AG09319 (cell line): ENCODE measurements at regions not wholly inside any gene's neighbourhood (a gene's known extent, or its start where the extent isn't known, plus 50 kb on each side); places are given as distances from the start of the nearest gene placed in this dataset.
"Not testable (repeated sequence)": the region's sequence is repeated elsewhere in the genome, so short reads cannot be mapped to it uniquely, and the experiment has no call there.

Experiments used
- DNase-seq: peaks from one replicate; pipeline ENCODE4 v3.0.0-alpha.2; 2010; ENCODE audit warnings: low read depth; ENCODE audit errors: extremely low read depth
- TF ChIP-seq, protein P1 (sequence below): IDR thresholded peaks from 2 replicates; pipeline ENCODE4 v1.5.1; 2011; ENCODE audit warnings: low read depth, mild to moderate bottlenecking, inconsistent platforms, low read length, moderate library complexity

DNA sequence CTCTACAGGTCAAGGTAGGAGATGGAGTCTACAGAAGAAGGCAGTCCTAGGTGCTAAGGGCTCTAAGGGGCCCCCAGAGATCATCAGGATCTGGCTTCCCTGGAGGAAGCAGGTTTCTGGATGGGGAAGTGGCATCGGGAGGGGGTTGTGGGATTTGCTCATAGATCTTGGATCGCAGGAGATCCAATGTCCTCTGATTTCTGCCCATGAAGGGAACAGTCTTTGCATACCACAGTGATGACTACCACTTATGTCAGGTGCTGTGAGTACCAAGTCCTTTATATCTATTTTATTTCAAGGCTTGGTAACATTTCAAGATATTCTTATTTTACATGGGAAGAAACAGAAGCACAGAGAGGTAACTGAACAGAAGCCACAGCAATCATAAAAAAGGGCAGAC is 164.0 kb downstream of the RGS9 start:
- TF ChIP-seq, protein P1, sequence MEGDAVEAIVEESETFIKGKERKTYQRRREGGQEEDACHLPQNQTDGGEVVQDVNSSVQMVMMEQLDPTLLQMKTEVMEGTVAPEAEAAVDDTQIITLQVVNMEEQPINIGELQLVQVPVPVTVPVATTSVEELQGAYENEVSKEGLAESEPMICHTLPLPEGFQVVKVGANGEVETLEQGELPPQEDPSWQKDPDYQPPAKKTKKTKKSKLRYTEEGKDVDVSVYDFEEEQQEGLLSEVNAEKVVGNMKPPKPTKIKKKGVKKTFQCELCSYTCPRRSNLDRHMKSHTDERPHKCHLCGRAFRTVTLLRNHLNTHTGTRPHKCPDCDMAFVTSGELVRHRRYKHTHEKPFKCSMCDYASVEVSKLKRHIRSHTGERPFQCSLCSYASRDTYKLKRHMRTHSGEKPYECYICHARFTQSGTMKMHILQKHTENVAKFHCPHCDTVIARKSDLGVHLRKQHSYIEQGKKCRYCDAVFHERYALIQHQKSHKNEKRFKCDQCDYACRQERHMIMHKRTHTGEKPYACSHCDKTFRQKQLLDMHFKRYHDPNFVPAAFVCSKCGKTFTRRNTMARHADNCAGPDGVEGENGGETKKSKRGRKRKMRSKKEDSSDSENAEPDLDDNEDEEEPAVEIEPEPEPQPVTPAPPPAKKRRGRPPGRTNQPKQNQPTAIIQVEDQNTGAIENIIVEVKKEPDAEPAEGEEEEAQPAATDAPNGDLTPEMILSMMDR = no peak
- no peak for DNase-seq

DNA sequence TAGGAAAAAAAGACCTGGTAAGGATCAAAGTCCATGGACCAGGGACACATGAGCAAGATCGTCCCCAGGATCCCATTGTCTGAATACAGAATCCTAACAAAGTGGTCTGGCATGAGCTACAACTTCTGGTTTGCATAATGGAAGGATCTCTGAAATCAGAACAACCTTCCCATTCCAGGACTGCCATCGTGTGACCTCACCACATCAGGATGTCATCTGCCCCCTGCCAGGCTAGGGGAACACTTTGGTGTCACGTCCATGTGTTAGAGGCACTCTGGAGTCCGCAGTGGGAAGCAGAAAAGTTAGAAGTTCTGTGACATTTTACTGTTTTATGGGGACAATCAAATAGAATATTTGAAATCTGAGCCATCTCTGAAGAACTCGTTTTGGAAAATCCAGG is 160.7 kb downstream of the RGS9 start:
- TF ChIP-seq, protein P1 = no peak
- DNase-seq = no peak

DNA sequence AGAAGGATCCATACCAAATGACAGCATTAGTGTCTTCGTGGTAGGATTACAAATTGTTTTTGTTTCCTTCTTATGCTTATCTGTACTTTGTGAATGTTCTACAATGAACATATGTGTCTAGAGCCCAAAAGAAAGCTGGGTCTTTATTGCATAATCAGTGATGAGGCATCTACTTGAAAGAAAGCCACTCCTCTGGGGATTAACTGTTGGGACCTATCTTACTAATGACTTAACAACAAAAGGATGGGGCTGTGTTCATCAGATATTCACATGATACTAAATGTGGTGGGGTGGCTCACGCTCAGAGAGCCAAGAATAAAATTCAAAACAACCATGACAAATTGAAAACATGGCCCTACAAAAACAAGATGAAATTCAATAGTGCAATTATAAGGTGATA is 160.2 kb downstream of the RGS9 start:
- TF ChIP-seq, protein P1 = no peak
- DNase-seq = no peak

DNA sequence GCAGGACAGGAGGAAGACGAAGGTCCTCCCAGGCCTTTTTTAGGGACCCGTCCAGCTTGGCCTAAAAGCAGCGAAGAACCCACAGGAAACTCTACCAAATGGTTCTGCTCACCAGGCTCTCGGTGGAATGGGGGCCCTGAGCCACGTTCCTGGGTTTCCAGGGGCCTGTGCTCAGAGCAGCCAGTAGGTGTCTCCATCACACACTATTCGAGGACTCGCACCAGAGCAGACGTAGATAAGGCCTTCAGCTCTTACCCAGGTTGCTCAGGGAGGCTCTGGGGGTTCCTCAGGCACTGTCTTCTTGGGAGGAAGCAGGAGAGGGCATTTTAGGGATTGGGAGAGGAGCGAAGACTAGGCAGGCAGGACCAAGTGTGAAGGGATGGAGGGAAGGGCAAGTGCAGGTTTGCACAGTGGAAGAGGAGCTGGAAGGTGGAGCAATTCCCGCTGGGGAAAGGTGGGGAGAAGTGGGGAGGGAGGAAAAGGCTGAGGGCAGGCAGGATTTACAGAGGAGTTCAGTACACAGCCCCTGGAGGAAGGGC is 157.1 kb downstream of the RGS9 start:
- TF ChIP-seq, protein P1 = peak; percentile 95
- peak; percentile 42 for DNase-seq

DNA sequence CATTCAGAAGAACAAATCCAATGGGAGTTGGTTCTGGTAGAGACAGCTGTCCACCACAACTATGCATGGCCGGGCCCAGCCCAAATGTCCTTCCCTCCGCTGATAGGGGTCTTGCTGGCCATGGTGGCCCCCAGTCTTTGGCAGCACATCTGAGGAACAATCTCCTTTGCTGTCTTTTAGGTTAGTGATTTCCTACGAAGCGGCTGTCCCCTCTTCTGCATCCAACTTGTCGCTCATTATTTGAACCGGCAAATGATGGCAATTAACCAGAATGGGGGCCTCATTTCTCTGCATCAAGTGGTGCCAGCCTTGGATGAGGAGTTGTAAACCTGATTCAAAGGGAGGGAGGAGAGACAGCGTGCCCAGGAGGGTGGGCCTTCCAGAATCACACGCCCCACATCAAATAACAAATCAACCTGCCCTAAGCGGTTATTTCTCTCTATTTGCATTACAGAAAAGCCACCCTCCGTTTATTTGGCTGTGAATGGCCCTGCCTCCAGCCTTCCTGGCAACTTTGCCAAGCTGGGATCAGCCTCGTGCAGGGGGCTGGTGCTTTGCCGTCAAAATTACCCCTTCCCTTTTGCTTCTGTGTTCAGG is 156.5 kb downstream of the RGS9 start:
- TF ChIP-seq, protein P1 = no peak

DNA sequence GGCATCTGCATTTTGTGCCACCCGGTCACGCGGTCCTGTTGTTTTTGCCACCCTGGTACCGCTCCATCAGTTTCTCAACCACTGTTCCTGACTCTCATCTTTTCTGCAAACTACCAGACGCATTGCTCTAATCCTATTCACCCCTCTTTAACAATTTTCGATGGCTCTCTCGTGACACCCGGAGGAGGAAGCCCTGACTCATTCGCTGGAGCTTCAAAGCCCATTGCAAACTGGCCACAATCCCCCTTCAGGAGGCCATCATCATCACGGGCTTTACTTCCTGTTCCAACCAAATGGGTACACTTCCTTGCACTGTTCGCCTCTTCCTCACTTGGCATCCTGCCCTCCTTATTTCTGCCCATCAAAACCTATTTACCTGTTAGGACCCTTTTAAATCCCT is 155.3 kb downstream of the RGS9 start:
- TF ChIP-seq, protein P1 = no peak
- DNase-seq = no peak

More for the DNA sequence above, 156.5 kb downstream of the RGS9 start:
- DNase-seq = no peak

DNA sequence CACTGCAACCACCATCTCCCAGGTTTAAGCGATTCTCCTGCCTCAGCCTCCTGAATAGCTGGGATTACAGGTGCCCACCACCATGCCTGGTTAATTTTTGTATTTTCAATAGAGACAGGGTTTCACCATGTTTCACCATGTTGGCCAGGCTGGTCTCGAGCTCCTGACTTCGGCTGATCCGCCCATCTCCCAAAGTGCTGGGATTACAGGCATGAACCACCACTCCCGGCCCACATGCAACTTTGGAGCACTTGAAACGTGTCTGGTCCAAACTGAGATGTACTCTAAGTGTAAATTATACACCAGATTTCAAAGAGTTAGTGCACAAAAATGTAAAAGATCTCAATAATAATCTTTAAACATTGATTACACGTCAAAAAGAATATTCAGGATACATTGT is 154.1 kb downstream of the RGS9 start:
- not testable (repeated sequence) for DNase-seq

DNA sequence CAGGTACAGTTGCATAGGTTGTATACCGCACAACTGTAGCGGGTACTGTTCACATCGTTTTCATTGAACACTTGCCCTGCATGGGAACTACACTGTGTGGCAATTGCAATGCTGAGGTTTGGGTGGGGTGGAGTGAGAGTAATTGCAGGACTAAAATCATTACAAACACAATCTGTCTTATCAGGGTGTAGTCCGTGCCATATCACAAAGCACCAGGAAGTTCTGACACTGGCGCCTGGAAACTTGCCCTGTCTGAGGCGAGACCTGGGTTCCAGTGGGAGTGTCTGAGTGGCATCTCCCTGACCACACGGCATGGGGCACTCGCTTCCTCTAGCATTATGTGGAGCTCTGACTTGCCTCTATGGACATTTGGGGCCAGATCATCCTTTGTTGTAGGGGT is 153.4 kb downstream of the RGS9 start:
- DNase-seq = no peak
- TF ChIP-seq, protein P1 = no peak
